ENCODE measurements at regions not wholly inside any gene's neighbourhood (a gene's known extent, or its start where the extent isn't known, plus 50 kb on each side); places are given as distances from the start of the nearest gene placed in this dataset.

- TF ChIP-seq CTCF (IDR thresholded peaks at IDR 0.05) = no peak
Measured at GRCh38 chr11:79794484-79795393, 353.9 kb upstream of the TENM4 start.

GRCh38 chr11:79794057-79794456 is 353.2 kb upstream of the TENM4 start:
- no peak for TF ChIP-seq CTCF (IDR thresholded peaks at IDR 0.05)

- no peak for TF ChIP-seq CTCF (IDR thresholded peaks at IDR 0.05)
Measured at GRCh38 chr11:79786961-79787360, 346.1 kb upstream of the TENM4 start.

- TF ChIP-seq CTCF (IDR thresholded peaks at IDR 0.05) = no peak
Measured at GRCh38 chr11:79783833-79784232, 343.0 kb upstream of the TENM4 start.

GRCh38 chr11:79768343-79768742 is 327.5 kb upstream of the TENM4 start:
- TF ChIP-seq CTCF (IDR thresholded peaks at IDR 0.05) = no peak

GRCh38 chr11:79762279-79762921 is 321.6 kb upstream of the TENM4 start:
- peak; percentile 21; the same call in 1 of the 2 replicates for TF ChIP-seq CTCF (IDR thresholded peaks at IDR 0.05)

- no peak for TF ChIP-seq CTCF (IDR thresholded peaks at IDR 0.05)
Measured at GRCh38 chr11:79758325-79758724, 317.5 kb upstream of the TENM4 start.
